ENCODE measurements at regions not wholly inside any gene's neighbourhood (a gene's known extent, or its start where the extent isn't known, plus 50 kb on each side); places are given as distances from the start of the nearest gene placed in this dataset.

GRCh38 chr6:144392536-144392935 lies 107.4 kb downstream of the UTRN start (continued):
- TF ChIP-seq MAX (IDR thresholded peaks at IDR 0.05): no peak

GRCh38 chr6:144394210-144394609 lies 109.1 kb downstream of the UTRN start:
- Histone ChIP-seq H3K36me3 (ENCODE audit: control insufficient read depth in 4 of 4, insufficient read depth in 3 of 4, low read depth in 1 of 4, low read length in 3 of 4) (peaks cover 0 to 3% (median 0%) of the 10 kb centered on the region in 4 donors), H3K27ac (ENCODE audit: low read depth in 1 of 2, low read length in 2 of 2) (no peak overlapping the region), H3K9me3 (ENCODE audit: control insufficient read depth in 4 of 4, low read length in 3 of 4) (peaks cover 0 to 5% (median 2%) of the 10 kb centered on the region in 4 donors), H3K9ac (ENCODE audit: low read depth in 1 of 2, low read length in 2 of 2) (no peak overlapping the region), H3K4me1 (ENCODE audit: control insufficient read depth in 4 of 4, insufficient read depth in 4 of 4, low read length in 3 of 4) (no peaks in the 10 kb centered on the region), H3K4me3 (ENCODE audit: low read depth in 1 of 3, low read length in 3 of 3) (no peak overlapping the region), H3K27me3 (ENCODE audit: control insufficient read depth in 4 of 4, insufficient read depth in 4 of 4, low read length in 3 of 4) (no peaks in the 10 kb centered on the region)
- no peak for DNase-seq (ENCODE audit: low spot score)
- no peak for TF ChIP-seq RAD21 (IDR thresholded peaks at IDR 0.05)
- no peak for TF ChIP-seq SP1 (IDR thresholded peaks at IDR 0.05)
- TF ChIP-seq REST (IDR thresholded peaks at IDR 0.05): no peak
- no peak for TF ChIP-seq RXRA (IDR thresholded peaks at IDR 0.05)
- TF ChIP-seq HNF4G (IDR thresholded peaks at IDR 0.05): no peak
- no peak for TF ChIP-seq GABPA (IDR thresholded peaks at IDR 0.05 in 1 of 2, conservative IDR thresholded peaks at IDR 0.05 in 1 of 2)
- no peak for TF ChIP-seq TAF1 (conservative IDR thresholded peaks at IDR 0.05)
- no peak for TF ChIP-seq ZBTB33 (IDR thresholded peaks at IDR 0.05)
- WGBS: 98% methylated on average over 4 of the region's 4 CpGs

- no peaks in the 10 kb centered on the region for H3K4me1 ChIP-seq (ENCODE audit: control insufficient read depth in 4 of 4, insufficient read depth in 4 of 4, low read length in 3 of 4)
- no peak overlapping the region for H3K9ac ChIP-seq (ENCODE audit: low read depth in 1 of 2, low read length in 2 of 2)
- H3K27ac ChIP-seq (ENCODE audit: low read depth in 1 of 2, low read length in 2 of 2): no peak overlapping the region
- TF ChIP-seq HNF4A (conservative IDR thresholded peaks at IDR 0.05): no peak
- TF ChIP-seq FOXA2 (IDR thresholded peaks at IDR 0.05): no peak
- TF ChIP-seq NR2F2 (IDR thresholded peaks at IDR 0.05): no peak
- H3K9me3 ChIP-seq (ENCODE audit: control insufficient read depth in 4 of 4, low read length in 3 of 4): peaks cover 0 to 5% (median 2%) of the 10 kb centered on the region in 4 donors
- no peaks in the 10 kb centered on the region for H3K27me3 ChIP-seq (ENCODE audit: control insufficient read depth in 4 of 4, insufficient read depth in 4 of 4, low read length in 3 of 4)
- H3K36me3 ChIP-seq (ENCODE audit: control insufficient read depth in 4 of 4, insufficient read depth in 3 of 4, low read depth in 1 of 4, low read length in 3 of 4): peaks cover 0 to 3% (median 0%) of the 10 kb centered on the region in 4 donors
- DNase-seq (ENCODE audit: low spot score): no peak
- no peak overlapping the region for H3K4me3 ChIP-seq (ENCODE audit: low read depth in 1 of 3, low read length in 3 of 3)
Observed at GRCh38 chr6:144395014-144395413, 109.9 kb downstream of the UTRN start.

- H3K9me3 ChIP-seq (ENCODE audit: control insufficient read depth in 4 of 4, low read length in 3 of 4): peaks cover 0 to 5% (median 2%) of the 10 kb centered on the region in 4 donors
- no peak for TF ChIP-seq RXRA (IDR thresholded peaks at IDR 0.05)
- no peak for TF ChIP-seq NR2F2 (IDR thresholded peaks at IDR 0.05)
- no peak for TF ChIP-seq MAX (IDR thresholded peaks at IDR 0.05)
- no peak for TF ChIP-seq ATF3 (IDR thresholded peaks at IDR 0.05)
- no peak overlapping the region for H3K4me3 ChIP-seq (ENCODE audit: low read depth in 1 of 3, low read length in 3 of 3)
- H3K4me1 ChIP-seq (ENCODE audit: control insufficient read depth in 4 of 4, insufficient read depth in 4 of 4, low read length in 3 of 4): no peaks in the 10 kb centered on the region
- peaks cover 0 to 3% (median 0%) of the 10 kb centered on the region in 4 donors for H3K36me3 ChIP-seq (ENCODE audit: control insufficient read depth in 4 of 4, insufficient read depth in 3 of 4, low read depth in 1 of 4, low read length in 3 of 4)
- no peak for DNase-seq (ENCODE audit: low spot score)
- H3K9ac ChIP-seq (ENCODE audit: low read depth in 1 of 2, low read length in 2 of 2): no peak overlapping the region
- WGBS: 95% methylated on average over 1 of the region's 1 CpG
- no peaks in the 10 kb centered on the region for H3K27me3 ChIP-seq (ENCODE audit: control insufficient read depth in 4 of 4, insufficient read depth in 4 of 4, low read length in 3 of 4)
- H3K27ac ChIP-seq (ENCODE audit: low read depth in 1 of 2, low read length in 2 of 2): no peak overlapping the region
Observed at GRCh38 chr6:144395826-144396225, 110.7 kb downstream of the UTRN start.

Measured in liver (tissue), 7 donors.